Immature natural killer cell (primary cell): ENCODE measurements at regions not wholly inside any gene's neighbourhood (a gene's known extent, or its start where the extent isn't known, plus 50 kb on each side); places are given as distances from the start of the nearest gene placed in this dataset.
A peak's percentile ranks its signal among the peaks of the same experiment; 100 is the strongest.
"Not testable (repeated sequence)": the region's sequence is repeated elsewhere in the genome, so short reads cannot be mapped to it uniquely, and the experiment has no call there.

Experiments
- DNase-seq, 3 donors: peaks; one replicate each; pipeline ENCODE4 v3.0.0; 2022; ENCODE audit warnings: mixed read lengths in 1 of 3
- H3K27ac Mint-ChIP-seq, 6 donors: one replicate each; pipeline ENCODE4 v1.8.0; 2020; ENCODE audit warnings: mixed read lengths in 6 of 6, mild to moderate bottlenecking in 5 of 6, inconsistent platforms in 4 of 6, moderate library complexity in 3 of 6
- H3K27me3 Mint-ChIP-seq, 3 donors: one replicate each; pipeline ENCODE4 v1.8.0; 2020 to 2021; ENCODE audit warnings: low read depth in 3 of 3, mild to moderate bottlenecking in 3 of 3, mixed read lengths in 3 of 3, moderate library complexity in 3 of 3, inconsistent platforms in 1 of 3
- H3K36me3 Mint-ChIP-seq, 3 donors: one replicate each; pipeline ENCODE4 v1.8.0; 2020; ENCODE audit warnings: mixed read lengths in 3 of 3, inconsistent platforms in 2 of 3, mild to moderate bottlenecking in 2 of 3
- H3K4me1 Mint-ChIP-seq, 2 donors: one replicate each; pipeline ENCODE4 v1.8.0; 2020; ENCODE audit warnings: inconsistent platforms in 2 of 2, mild to moderate bottlenecking in 2 of 2, mixed read lengths in 2 of 2, moderate library complexity in 1 of 2
- H3K4me3 Mint-ChIP-seq, 5 donors: one replicate each; pipeline ENCODE4 v1.8.0; 2020; ENCODE audit warnings: mild to moderate bottlenecking in 5 of 5, mixed read lengths in 5 of 5, inconsistent platforms in 3 of 5, moderate library complexity in 3 of 5
- H3K9me3 Mint-ChIP-seq, 6 donors: one replicate each; pipeline ENCODE4 v1.8.0; 2020; ENCODE audit warnings: mild to moderate bottlenecking in 6 of 6, mixed read lengths in 6 of 6, inconsistent platforms in 4 of 6, moderate library complexity in 3 of 6

DNA sequence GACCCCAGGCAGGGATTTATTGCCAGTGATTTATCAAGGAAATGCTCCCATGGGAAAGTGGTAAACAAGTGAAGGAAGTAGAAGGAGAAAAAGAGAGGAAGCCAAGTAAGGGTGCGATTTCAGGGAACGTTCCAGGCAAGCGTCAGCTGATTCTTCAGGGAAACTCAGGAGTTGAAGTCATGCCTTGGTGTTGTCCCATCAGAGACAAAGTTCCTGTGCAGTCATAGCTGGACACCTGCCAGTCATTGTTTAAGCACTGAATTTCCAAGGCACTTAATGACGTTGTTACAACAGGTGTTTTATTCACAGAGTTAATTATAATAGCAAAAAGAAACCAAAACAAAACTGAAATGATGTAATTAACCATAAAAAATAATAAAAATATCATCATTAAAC is 381.8 kb upstream of the CRIM1 start:
- Mint-ChIP-seq H3K27ac (no peak overlapping the region), H3K4me3 (no peak overlapping the region), H3K27me3 (peaks cover 0 to 7% (median 2%) of the 10 kb centered on the region in 3 donors), H3K9me3 (no peaks in the 10 kb centered on the region), H3K36me3 (no peaks in the 10 kb centered on the region), H3K4me1 (peaks cover 4 to 10% of the 10 kb centered on the region in 2 donors)
- no peak for DNase-seq

GRCh38 chr2:35973132-35973736 is 382.3 kb upstream of the CRIM1 start:
- H3K36me3 Mint-ChIP-seq: no peaks in the 10 kb centered on the region
- H3K9me3 Mint-ChIP-seq: no peaks in the 10 kb centered on the region
- H3K27ac Mint-ChIP-seq: no peak overlapping the region
- DNase-seq: peak; percentile 12 to 34 (median 16)
- peaks cover 0 to 7% (median 2%) of the 10 kb centered on the region in 3 donors for H3K27me3 Mint-ChIP-seq
- H3K4me1 Mint-ChIP-seq: peaks cover 3 to 6% of the 10 kb centered on the region in 2 donors
- H3K4me3 Mint-ChIP-seq: no peak overlapping the region

DNA sequence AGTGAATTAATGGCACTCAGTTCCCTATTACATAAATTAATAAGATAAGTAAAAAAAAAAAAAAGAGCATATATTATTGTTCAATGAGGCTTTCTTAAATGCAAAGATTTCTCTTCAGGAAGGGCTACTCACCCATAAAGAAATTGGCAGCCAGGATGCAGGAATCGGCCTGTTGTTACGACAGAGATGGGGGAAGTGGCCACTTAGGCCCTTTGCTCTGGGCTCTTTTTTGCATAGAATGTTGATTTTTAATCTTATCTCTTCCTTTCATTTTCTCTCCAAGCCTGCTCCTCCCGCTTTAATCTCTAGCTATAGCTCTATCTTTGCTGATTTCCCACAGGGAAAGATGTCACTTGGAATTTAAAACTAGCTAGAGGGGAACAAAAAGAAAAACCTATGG is 391.8 kb upstream of the CRIM1 start:
- no peak overlapping the region for H3K27ac Mint-ChIP-seq
- H3K4me3 Mint-ChIP-seq: no peak overlapping the region
- H3K36me3 Mint-ChIP-seq: no peaks in the 10 kb centered on the region
- H3K9me3 Mint-ChIP-seq: peaks cover 0 to 4% (median 0%) of the 10 kb centered on the region in 6 donors
- no peaks in the 10 kb centered on the region for H3K4me1 Mint-ChIP-seq
- H3K27me3 Mint-ChIP-seq: peaks cover 1 to 6% (median 2%) of the 10 kb centered on the region in 3 donors
- DNase-seq: no peak

DNA sequence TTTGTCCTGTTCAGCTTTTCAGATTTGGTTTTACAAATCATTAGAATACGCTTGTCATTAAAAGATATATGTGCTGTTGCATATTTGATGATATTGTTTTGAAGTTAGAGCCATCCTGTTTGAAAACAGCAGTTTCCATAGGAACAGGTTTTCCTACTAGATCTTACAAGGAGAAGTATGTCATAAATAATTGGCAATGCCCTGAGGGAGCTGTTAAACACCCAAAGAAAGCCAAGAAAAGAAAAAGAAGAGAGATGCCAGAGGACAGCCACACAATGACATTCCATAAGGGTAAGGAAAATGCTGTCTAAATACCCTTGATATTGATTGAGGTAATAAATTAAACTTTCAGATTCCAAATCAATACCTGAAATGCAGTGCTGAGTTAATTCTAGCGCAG is 392.2 kb upstream of the CRIM1 start:
- Mint-ChIP-seq H3K4me3 (no peak overlapping the region), H3K36me3 (no peaks in the 10 kb centered on the region), H3K9me3 (peaks cover 0 to 4% (median 0%) of the 10 kb centered on the region in 6 donors), H3K27me3 (peaks cover 1 to 6% (median 2%) of the 10 kb centered on the region in 3 donors), H3K4me1 (no peaks in the 10 kb centered on the region), H3K27ac (no peak overlapping the region)
- DNase-seq: no peak

DNA sequence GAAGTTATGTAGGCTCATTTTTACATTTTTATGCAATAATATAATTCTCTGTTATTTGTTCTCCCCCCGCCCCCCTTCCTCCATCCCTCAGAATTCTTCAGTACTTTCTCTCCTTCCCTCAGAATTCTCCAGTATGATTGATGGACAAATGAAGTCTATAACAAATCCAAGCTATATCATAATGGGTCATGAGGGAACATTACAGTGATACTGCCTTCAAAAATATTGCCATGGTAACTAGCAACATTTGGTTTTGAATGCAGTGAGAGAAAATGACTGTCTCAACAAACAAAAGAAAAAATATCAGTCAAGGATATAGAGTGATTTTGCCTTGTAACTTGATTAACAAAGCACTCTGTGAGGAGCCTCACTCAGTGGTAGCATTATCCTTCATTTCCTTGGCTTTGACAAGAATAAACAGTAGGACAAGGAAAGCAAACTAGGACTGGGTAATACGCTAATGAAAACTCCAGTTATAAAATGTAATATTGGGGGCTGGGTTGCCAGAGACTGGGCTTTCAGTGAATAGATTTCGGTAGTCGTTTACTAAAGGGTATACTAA is 392.9 kb upstream of the CRIM1 start:
- Mint-ChIP-seq H3K27me3 (peaks cover 1 to 6% (median 2%) of the 10 kb centered on the region in 3 donors), H3K4me1 (no peaks in the 10 kb centered on the region), H3K27ac (no peak overlapping the region), H3K4me3 (no peak overlapping the region), H3K9me3 (peaks cover 0 to 4% (median 0%) of the 10 kb centered on the region in 6 donors), H3K36me3 (no peaks in the 10 kb centered on the region)
- DNase-seq: no peak

DNA sequence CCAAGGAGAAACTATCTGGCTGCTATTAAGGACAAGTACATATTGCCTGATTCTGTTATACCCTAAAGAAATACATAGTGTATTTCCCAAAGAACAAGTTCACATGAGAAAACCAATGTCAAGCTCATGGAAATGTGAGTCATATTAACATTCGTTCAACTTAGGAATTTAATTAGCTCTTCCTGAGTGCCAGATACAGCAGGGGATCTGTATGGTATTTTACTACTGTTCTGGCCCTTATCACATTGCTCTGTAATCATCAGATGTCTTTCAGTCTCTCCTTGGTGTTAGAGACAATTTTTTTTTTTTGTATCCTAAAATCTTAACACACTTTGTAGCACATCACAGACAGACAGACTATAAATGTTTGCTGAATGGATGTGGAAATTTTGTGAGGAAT is 395.0 kb upstream of the CRIM1 start:
- no peak for DNase-seq
- Mint-ChIP-seq H3K36me3 (no peaks in the 10 kb centered on the region), H3K4me3 (no peak overlapping the region), H3K4me1 (no peaks in the 10 kb centered on the region), H3K27ac (no peak overlapping the region), H3K27me3 (peaks cover 1 to 6% (median 2%) of the 10 kb centered on the region in 3 donors), H3K9me3 (peaks cover 0 to 4% (median 0%) of the 10 kb centered on the region in 6 donors)

- not testable (repeated sequence) for H3K36me3 Mint-ChIP-seq, DNase-seq, H3K4me1 Mint-ChIP-seq, H3K9me3 Mint-ChIP-seq, H3K27ac Mint-ChIP-seq, H3K27me3 Mint-ChIP-seq, H3K4me3 Mint-ChIP-seq
These were observed 398.5 kb upstream of the CRIM1 start for GRCh38 chr2:35957053-35957452.

DNA sequence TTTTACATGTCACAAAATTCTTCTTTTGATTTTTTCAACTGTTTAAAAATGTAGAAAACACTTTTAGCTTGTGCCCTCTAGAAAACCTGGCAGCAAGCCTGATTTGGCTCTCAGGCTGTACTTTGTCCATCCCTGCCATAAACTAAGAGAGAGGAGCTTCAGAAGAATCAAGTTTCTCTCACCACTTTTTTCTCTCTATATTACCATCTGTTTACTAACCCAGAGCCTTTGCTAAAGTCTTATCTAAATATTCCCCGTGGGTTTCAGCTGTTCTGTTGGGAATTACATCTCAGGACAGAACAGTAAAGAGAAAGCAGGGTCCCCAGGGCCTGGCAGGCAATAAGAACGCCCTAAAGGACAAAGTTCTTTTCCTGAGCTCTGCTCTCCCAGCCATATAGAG is 409.1 kb upstream of the CRIM1 start:
- Mint-ChIP-seq H3K4me1 (no peaks in the 10 kb centered on the region), H3K4me3 (no peak overlapping the region), H3K27me3 (peaks cover 0 to 4% (median 1%) of the 10 kb centered on the region in 3 donors), H3K36me3 (no peaks in the 10 kb centered on the region), H3K9me3 (no peaks in the 10 kb centered on the region), H3K27ac (no peak overlapping the region)
- no peak for DNase-seq

GRCh38 chr2:35938838-35939237 is 416.7 kb upstream of the CRIM1 start:
- Mint-ChIP-seq H3K27ac (no peak overlapping the region), H3K27me3 (peaks cover 5 to 7% (median 6%) of the 10 kb centered on the region in 3 donors)

GRCh38 chr2:35933031-35933430 is 422.5 kb upstream of the CRIM1 start:
- DNase-seq: no peak
- H3K9me3 Mint-ChIP-seq: no peaks in the 10 kb centered on the region
- no peak overlapping the region for H3K4me3 Mint-ChIP-seq
- H3K27ac Mint-ChIP-seq: no peak overlapping the region
- H3K27me3 Mint-ChIP-seq: peaks cover 6 to 9% (median 8%) of the 10 kb centered on the region in 3 donors
- H3K36me3 Mint-ChIP-seq: no peaks in the 10 kb centered on the region
- H3K4me1 Mint-ChIP-seq: no peaks in the 10 kb centered on the region

More at GRCh38 chr2:35938838-35939237, 416.7 kb upstream of the CRIM1 start:
- no peaks in the 10 kb centered on the region for H3K9me3 Mint-ChIP-seq
- no peaks in the 10 kb centered on the region for H3K4me1 Mint-ChIP-seq
- H3K36me3 Mint-ChIP-seq: no peaks in the 10 kb centered on the region
- no peak overlapping the region for H3K4me3 Mint-ChIP-seq
- no peak for DNase-seq

- DNase-seq: no peak
- Mint-ChIP-seq H3K36me3 (no peaks in the 10 kb centered on the region), H3K4me1 (no peaks in the 10 kb centered on the region), H3K27ac (no peak overlapping the region), H3K27me3 (peaks cover 3 to 9% (median 9%) of the 10 kb centered on the region in 3 donors), H3K9me3 (no peaks in the 10 kb centered on the region), H3K4me3 (no peak overlapping the region)
These were observed 423.2 kb upstream of the CRIM1 start for GRCh38 chr2:35932276-35932963.

GRCh38 chr2:35931626-35932025 is 424.0 kb upstream of the CRIM1 start:
- Mint-ChIP-seq H3K4me3 (no peak overlapping the region), H3K27me3 (peaks cover 3 to 9% (median 6%) of the 10 kb centered on the region in 3 donors), H3K9me3 (no peaks in the 10 kb centered on the region), H3K27ac (no peak overlapping the region), H3K36me3 (no peaks in the 10 kb centered on the region), H3K4me1 (no peaks in the 10 kb centered on the region)
- DNase-seq: no peak

- Mint-ChIP-seq H3K4me1 (no peaks in the 10 kb centered on the region), H3K36me3 (no peaks in the 10 kb centered on the region), H3K27ac (no peak overlapping the region), H3K27me3 (peaks cover 3 to 9% (median 6%) of the 10 kb centered on the region in 3 donors), H3K9me3 (no peaks in the 10 kb centered on the region), H3K4me3 (no peak overlapping the region)
- DNase-seq: no peak
These were observed 424.5 kb upstream of the CRIM1 start for GRCh38 chr2:35931115-35931514.

- Mint-ChIP-seq H3K9me3 (no peaks in the 10 kb centered on the region), H3K4me3 (no peak overlapping the region), H3K36me3 (no peaks in the 10 kb centered on the region), H3K27ac (no peak overlapping the region), H3K27me3 (peaks cover 4 to 8% (median 7%) of the 10 kb centered on the region in 3 donors), H3K4me1 (no peaks in the 10 kb centered on the region)
- DNase-seq: no peak
These were observed 426.0 kb upstream of the CRIM1 start for GRCh38 chr2:35929551-35929950.
